WTC11 (cell line): ENCODE measurements at regions not wholly inside any gene's neighbourhood (a gene's known extent, or its start where the extent isn't known, plus 50 kb on each side); places are given as distances from the start of the nearest gene placed in this dataset.

Experiments used
- ATAC-seq: fragments of 200-7000 bp; cut with Tn5 transposase; 2 replicates; pipeline ENCODE4 v1.10.0; 2021; ENCODE audit warnings: mild to moderate bottlenecking, moderate library complexity
- CTCF ChIA-PET: fragments of 300-600 bp; sonication (Branson Sonifier 250); formaldehyde crosslinking; loops from one replicate; lab custom pipeline; 2021; ENCODE audit warnings: antibody characterized with exemption; lab: Charles Lee
- POLR2A ChIA-PET: fragments of 350-600 bp; sonication (Branson Sonifier 250); formaldehyde crosslinking; loops from one replicate; lab custom pipeline; 2021; ENCODE audit warnings: antibody characterized with exemption; lab: Charles Lee
- DNase-seq: peaks from one replicate; pipeline ENCODE4 v3.0.0; 2021; ENCODE audit warnings: low spot score
- H3K27ac Mint-ChIP-seq: 2 replicates; pipeline ENCODE4 v1.8.0; 2021; ENCODE audit warnings: mixed read lengths
- H3K27me3 Mint-ChIP-seq: 2 replicates; pipeline ENCODE4 v1.8.0; 2021; ENCODE audit warnings: low read depth, mild to moderate bottlenecking, moderate library complexity, mixed read lengths
- H3K36me3 Mint-ChIP-seq: 2 replicates; pipeline ENCODE4 v1.8.0; 2021; ENCODE audit warnings: mixed read lengths
- H3K4me1 Mint-ChIP-seq: 2 replicates; pipeline ENCODE4 v1.8.0; 2022; ENCODE audit warnings: mixed read lengths
- H3K4me3 Mint-ChIP-seq: 2 replicates; pipeline ENCODE4 v1.8.0; 2021; ENCODE audit warnings: mild to moderate bottlenecking, moderate library complexity, mixed read lengths
- H3K9me3 Mint-ChIP-seq: 2 replicates; pipeline ENCODE4 v1.8.0; 2021; ENCODE audit warnings: mixed read lengths
- AR ChIP-seq: fragments of 250-450 bp; sonication (Bioruptor Pico); IDR thresholded peaks from 2 replicates; pipeline ENCODE4 v1.9.0; 2021; ENCODE audit warnings: mild to moderate bottlenecking
- ATF1 ChIP-seq: sonication (generic); formaldehyde crosslinking; IDR thresholded peaks from 2 replicates; pipeline ENCODE4 v1.8.1; 2023; ENCODE audit warnings: mild to moderate bottlenecking, moderate library complexity, missing genetic modification reagents
- E2F1 ChIP-seq: sonication (generic); formaldehyde crosslinking; IDR thresholded peaks from 2 replicates; pipeline ENCODE4 v1.8.0; 2022; ENCODE audit warnings: mild to moderate bottlenecking, missing genetic modification reagents
- E2F5 ChIP-seq: sonication (generic); formaldehyde crosslinking; IDR thresholded peaks from 2 replicates; pipeline ENCODE4 v1.8.1; 2022; ENCODE audit warnings: mild to moderate bottlenecking, moderate library complexity, missing genetic modification reagents
- JAZF1 ChIP-seq: fragments of 250-450 bp; sonication (Bioruptor Pico); IDR thresholded peaks from 2 replicates; pipeline ENCODE4 v1.9.0; 2021; ENCODE audit warnings: moderate library complexity, mild to moderate bottlenecking, inconsistent platforms
- KAT7 ChIP-seq: sonication (generic); formaldehyde crosslinking; IDR thresholded peaks from 2 replicates; pipeline ENCODE4 v1.8.1; 2023; ENCODE audit warnings: missing genetic modification reagents, mild to moderate bottlenecking, borderline replicate concordance
- RORB ChIP-seq: fragments of 250-450 bp; sonication (Bioruptor Pico); IDR thresholded peaks from 2 replicates; pipeline ENCODE4 v1.9.0; 2021; ENCODE audit warnings: mild to moderate bottlenecking
- SOX15 ChIP-seq: fragments of 250-450 bp; sonication (Bioruptor Pico); IDR thresholded peaks from 2 replicates; pipeline ENCODE4 v1.9.0; 2021; ENCODE audit warnings: mild to moderate bottlenecking
- SP1 ChIP-seq: sonication (generic); formaldehyde crosslinking; conservative IDR thresholded peaks from 2 replicates; pipeline ENCODE4 v1.8.1; 2022; ENCODE audit warnings: missing genetic modification reagents
- TCF7 ChIP-seq: sonication (generic); formaldehyde crosslinking; IDR thresholded peaks from 2 replicates; pipeline ENCODE4 v1.8.0; 2022; ENCODE audit warnings: mild to moderate bottlenecking, low read depth, missing genetic modification reagents, moderate library complexity
- ZMAT4 ChIP-seq: fragments of 250-450 bp; sonication (Bioruptor Pico); IDR thresholded peaks from 2 replicates; pipeline ENCODE4 v1.9.0; 2021; ENCODE audit warnings: mild to moderate bottlenecking
- ZNF121 ChIP-seq: sonication (generic); formaldehyde crosslinking; IDR thresholded peaks from 2 replicates; pipeline ENCODE4 v1.8.0; 2023; ENCODE audit warnings: missing genetic modification reagents
- ZNF425 ChIP-seq: fragments of 250-450 bp; sonication (Bioruptor Pico); conservative IDR thresholded peaks from 2 replicates; pipeline ENCODE4 v1.9.0; 2021; ENCODE audit warnings: mild to moderate bottlenecking

- POLR2A ChIA-PET: no interaction called here
Measured at GRCh38 chrX:86910602-86911311, 606.8 kb upstream of the KLHL4 start.

GRCh38 chrX:86914569-86914968 lies 603.0 kb upstream of the KLHL4 start:
- TF ChIP-seq ATF1: no peak
- TF ChIP-seq JAZF1: no peak
- TF ChIP-seq ZNF121: no peak
- no peak for TF ChIP-seq TCF7
- no peak for TF ChIP-seq E2F1 (CRISPR knock-in tag)
- Mint-ChIP-seq H3K4me3 (no peak overlapping the region), H3K9me3 (no peaks in the 10 kb centered on the region), H3K36me3 (no peaks in the 10 kb centered on the region), H3K27me3 (no peaks in the 10 kb centered on the region), H3K27ac (no peak overlapping the region), H3K4me1 (no peaks in the 10 kb centered on the region)
- DNase-seq (no peak), ATAC-seq (no peak)
- ChIA-PET POLR2A (no interaction called here), CTCF (interaction anchor here (0.6 to 1.4 kb wide), 3 partner anchors 14 to 35 kb away, joined by 3 to 4 read pairs (median 3); no protein-coding TSS in a partner anchor)

More at GRCh38 chrX:86910602-86911311, 606.8 kb upstream of the KLHL4 start:
- CTCF ChIA-PET: no interaction called here
- Mint-ChIP-seq H3K9me3 (no peaks in the 10 kb centered on the region), H3K4me1 (no peaks in the 10 kb centered on the region), H3K27me3 (no peaks in the 10 kb centered on the region), H3K27ac (no peak overlapping the region), H3K4me3 (no peak overlapping the region), H3K36me3 (no peaks in the 10 kb centered on the region)
- DNase-seq (no peak), ATAC-seq (no peak)
- TF ChIP-seq SP1 (CRISPR knock-in tag): no peak

- no peaks in the 10 kb centered on the region for H3K27me3 Mint-ChIP-seq
- no peaks in the 10 kb centered on the region for H3K9me3 Mint-ChIP-seq
- ChIA-PET CTCF (interaction anchor here (1.5 kb wide), 1 partner anchor 29 kb away, joined by 4 read pairs; no protein-coding TSS in a partner anchor), POLR2A (no interaction called here)
- H3K4me1 Mint-ChIP-seq: no peaks in the 10 kb centered on the region
- no peaks in the 10 kb centered on the region for H3K36me3 Mint-ChIP-seq
- ATAC-seq: no peak
- TF ChIP-seq AR: no peak
- no peak for TF ChIP-seq SOX15 (CRISPR knock-in tag)
- no peak for TF ChIP-seq E2F5 (CRISPR knock-in tag)
- no peak for TF ChIP-seq ZNF425 (CRISPR knock-in tag)
- TF ChIP-seq ZMAT4 (CRISPR knock-in tag): no peak
- no peak for TF ChIP-seq KAT7 (CRISPR knock-in tag)
- no peak for TF ChIP-seq SP1 (CRISPR knock-in tag)
- TF ChIP-seq RORB (CRISPR knock-in tag): no peak
- H3K27ac Mint-ChIP-seq: no peak overlapping the region
- no peak for DNase-seq
- H3K4me3 Mint-ChIP-seq: no peak overlapping the region
Measured at GRCh38 chrX:86917959-86918358, 599.6 kb upstream of the KLHL4 start.
